ENCODE measurements at regions not wholly inside any gene's neighbourhood (a gene's known extent, or its start where the extent isn't known, plus 50 kb on each side); places are given as distances from the start of the nearest gene placed in this dataset.

DNA sequence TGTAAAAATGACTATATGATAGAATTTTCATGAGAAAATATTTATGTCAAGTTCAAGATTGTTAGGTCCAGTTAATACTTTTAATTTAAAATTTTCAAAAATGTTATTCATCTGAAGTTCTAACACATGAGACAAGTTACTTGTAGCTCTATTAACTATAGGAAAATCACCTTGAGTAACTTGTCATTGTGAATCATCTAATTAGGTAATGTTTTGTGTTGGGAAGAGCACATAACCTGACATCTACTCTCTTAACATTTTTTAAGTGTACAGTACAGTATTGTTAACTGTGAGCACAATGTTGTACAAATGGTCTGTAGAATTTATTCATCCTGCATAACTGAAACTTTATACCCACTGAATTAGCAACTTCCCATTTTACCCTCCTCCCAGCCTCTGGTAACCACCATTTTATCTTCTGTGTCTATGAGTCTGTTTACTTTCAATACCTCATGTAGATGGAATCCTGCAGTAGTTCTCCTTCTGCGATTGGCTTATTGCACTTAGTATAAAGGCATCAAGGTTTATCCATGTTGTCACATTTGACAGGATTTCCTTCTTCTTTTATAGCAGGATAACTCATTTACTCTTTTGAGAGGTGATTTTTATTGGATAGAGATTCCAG is 54.6 kb downstream of the ARL4A start:
- Histone ChIP-seq H3K9me3 (ENCODE audit: control insufficient read depth, insufficient read depth, low read length) (no peaks in the 10 kb centered on the region), H3K36me3 (ENCODE audit: control insufficient read depth, insufficient read depth, low read length) (no peaks in the 10 kb centered on the region), H3K9ac (ENCODE audit: low read depth, low read length) (no peak overlapping the region), H3K27me3 (ENCODE audit: control insufficient read depth, insufficient read depth, low read length) (no peaks in the 10 kb centered on the region), H3K4me1 (ENCODE audit: control insufficient read depth, insufficient read depth, low read length) (no peaks in the 10 kb centered on the region), H3K4me3 (ENCODE audit: low read depth, low read length) (no peak overlapping the region)

GRCh38 chr7:12746211-12746610 is 58.8 kb downstream of the ARL4A start:
- no peaks in the 10 kb centered on the region for H3K9me3 ChIP-seq (ENCODE audit: control insufficient read depth, insufficient read depth, low read length)
- peaks cover 3% of the 10 kb centered on the region for H3K4me1 ChIP-seq (ENCODE audit: control insufficient read depth, insufficient read depth, low read length)
- no peak overlapping the region for H3K9ac ChIP-seq (ENCODE audit: low read depth, low read length)
- no peaks in the 10 kb centered on the region for H3K36me3 ChIP-seq (ENCODE audit: control insufficient read depth, insufficient read depth, low read length)
- H3K4me3 ChIP-seq (ENCODE audit: low read depth, low read length) = no peak overlapping the region
- no peaks in the 10 kb centered on the region for H3K27me3 ChIP-seq (ENCODE audit: control insufficient read depth, insufficient read depth, low read length)

DNA sequence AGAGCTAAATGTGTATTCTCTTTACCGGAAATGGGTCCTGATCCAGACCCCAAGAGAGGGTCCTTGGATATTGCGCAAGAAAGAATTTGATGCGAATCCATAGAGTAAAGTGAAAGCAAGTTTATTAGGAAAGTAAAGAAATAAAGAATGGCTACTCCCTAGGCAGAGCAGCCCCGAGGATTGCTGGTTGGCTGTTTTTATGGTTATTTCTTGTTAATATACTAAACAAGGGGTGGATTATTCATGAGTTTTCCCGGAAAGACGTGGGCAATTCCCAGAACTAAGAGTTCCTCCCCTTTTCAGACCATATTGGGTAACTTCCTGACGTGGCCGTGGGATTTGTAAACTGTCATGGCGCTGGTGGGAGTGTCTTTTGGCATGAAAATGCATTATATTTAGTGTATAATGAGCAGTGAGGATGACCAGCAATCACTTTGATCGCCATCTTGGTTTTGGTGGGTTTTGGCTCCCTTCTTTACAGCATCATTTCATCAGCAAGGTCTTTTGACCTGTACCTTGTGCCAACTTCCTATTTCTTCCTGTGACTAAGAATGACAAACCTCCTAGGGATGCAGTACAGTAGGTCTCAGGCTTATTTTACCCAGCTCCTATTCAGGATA is 60.4 kb downstream of the ARL4A start:
- Histone ChIP-seq H3K4me3 (ENCODE audit: low read depth, low read length) (no peak overlapping the region), H3K27me3 (ENCODE audit: control insufficient read depth, insufficient read depth, low read length) (no peaks in the 10 kb centered on the region), H3K9ac (ENCODE audit: low read depth, low read length) (no peak overlapping the region), H3K36me3 (ENCODE audit: control insufficient read depth, insufficient read depth, low read length) (no peaks in the 10 kb centered on the region), H3K9me3 (ENCODE audit: control insufficient read depth, insufficient read depth, low read length) (no peaks in the 10 kb centered on the region), H3K4me1 (ENCODE audit: control insufficient read depth, insufficient read depth, low read length) (peaks cover 3% of the 10 kb centered on the region)

DNA sequence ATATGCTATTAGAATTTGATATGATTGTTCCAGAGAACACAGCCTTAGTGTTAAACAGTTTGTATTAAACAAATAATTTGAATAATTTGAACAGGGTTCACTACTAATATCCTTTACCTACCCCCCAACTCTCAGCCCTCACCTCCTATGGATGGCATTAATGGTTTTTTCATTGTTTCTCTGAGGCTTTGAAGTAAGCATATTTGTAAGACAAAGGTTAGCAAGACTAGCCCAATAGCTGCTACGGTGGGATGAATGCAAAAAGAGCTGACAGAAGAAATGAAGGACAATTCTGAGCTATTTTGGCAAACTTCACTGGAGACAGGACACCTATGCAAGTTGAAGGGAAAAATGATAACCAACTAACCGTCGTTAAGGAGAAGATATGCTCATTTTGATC is 61.6 kb downstream of the ARL4A start:
- Histone ChIP-seq H3K4me1 (ENCODE audit: control insufficient read depth, insufficient read depth, low read length) (peaks cover 3% of the 10 kb centered on the region), H3K36me3 (ENCODE audit: control insufficient read depth, insufficient read depth, low read length) (no peaks in the 10 kb centered on the region), H3K9me3 (ENCODE audit: control insufficient read depth, insufficient read depth, low read length) (no peaks in the 10 kb centered on the region), H3K27me3 (ENCODE audit: control insufficient read depth, insufficient read depth, low read length) (no peaks in the 10 kb centered on the region), H3K9ac (ENCODE audit: low read depth, low read length) (no peak overlapping the region), H3K4me3 (ENCODE audit: low read depth, low read length) (no peak overlapping the region)

DNA sequence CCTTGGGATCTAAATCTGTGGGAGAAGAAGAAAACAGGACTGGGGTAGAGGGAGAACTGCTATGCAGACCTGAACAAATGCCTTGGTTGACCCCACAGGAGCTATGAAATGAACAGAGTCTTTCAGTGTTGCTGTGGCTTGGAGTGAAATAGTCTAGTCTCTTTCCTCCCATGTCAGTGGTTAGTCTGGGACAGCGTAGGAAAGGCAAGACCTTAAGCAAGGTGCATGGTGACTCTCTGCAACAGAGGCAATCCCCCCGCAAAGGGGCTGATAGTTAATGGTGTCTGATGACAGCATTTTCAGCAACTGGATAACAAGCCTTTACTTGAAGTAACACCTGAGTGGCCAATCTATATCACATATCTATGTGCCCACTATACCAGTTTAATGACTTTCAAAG is 62.3 kb downstream of the ARL4A start:
- H3K9me3 ChIP-seq (ENCODE audit: control insufficient read depth, insufficient read depth, low read length) = no peaks in the 10 kb centered on the region
- H3K27me3 ChIP-seq (ENCODE audit: control insufficient read depth, insufficient read depth, low read length) = no peaks in the 10 kb centered on the region
- H3K4me1 ChIP-seq (ENCODE audit: control insufficient read depth, insufficient read depth, low read length) = peaks cover 3% of the 10 kb centered on the region
- H3K4me3 ChIP-seq (ENCODE audit: low read depth, low read length) = no peak overlapping the region
- H3K9ac ChIP-seq (ENCODE audit: low read depth, low read length) = no peak overlapping the region
- H3K36me3 ChIP-seq (ENCODE audit: control insufficient read depth, insufficient read depth, low read length) = no peaks in the 10 kb centered on the region

- Histone ChIP-seq H3K9ac (ENCODE audit: low read depth, low read length) (no peak overlapping the region), H3K4me1 (ENCODE audit: control insufficient read depth, insufficient read depth, low read length) (peaks cover 3% of the 10 kb centered on the region), H3K36me3 (ENCODE audit: control insufficient read depth, insufficient read depth, low read length) (no peaks in the 10 kb centered on the region), H3K4me3 (ENCODE audit: low read depth, low read length) (no peak overlapping the region), H3K27me3 (ENCODE audit: control insufficient read depth, insufficient read depth, low read length) (no peaks in the 10 kb centered on the region), H3K9me3 (ENCODE audit: control insufficient read depth, insufficient read depth, low read length) (no peaks in the 10 kb centered on the region)
These were observed 64.3 kb downstream of the ARL4A start for GRCh38 chr7:12751764-12752163.

- H3K9ac ChIP-seq (ENCODE audit: low read depth, low read length) = no peak overlapping the region
- H3K4me1 ChIP-seq (ENCODE audit: control insufficient read depth, insufficient read depth, low read length) = peaks cover 3% of the 10 kb centered on the region
- H3K4me3 ChIP-seq (ENCODE audit: low read depth, low read length) = no peak overlapping the region
These were observed 66.7 kb downstream of the ARL4A start for GRCh38 chr7:12754179-12754578.

GRCh38 chr7:12756821-12757220 is 69.4 kb downstream of the ARL4A start:
- Histone ChIP-seq H3K27me3 (ENCODE audit: control insufficient read depth, insufficient read depth, low read length) (no peaks in the 10 kb centered on the region), H3K4me1 (ENCODE audit: control insufficient read depth, insufficient read depth, low read length) (no peaks in the 10 kb centered on the region), H3K9me3 (ENCODE audit: control insufficient read depth, insufficient read depth, low read length) (peaks cover 6% of the 10 kb centered on the region), H3K9ac (ENCODE audit: low read depth, low read length) (no peak overlapping the region), H3K36me3 (ENCODE audit: control insufficient read depth, insufficient read depth, low read length) (no peaks in the 10 kb centered on the region), H3K4me3 (ENCODE audit: low read depth, low read length) (no peak overlapping the region)

More at GRCh38 chr7:12754179-12754578, 66.7 kb downstream of the ARL4A start:
- H3K9me3 ChIP-seq (ENCODE audit: control insufficient read depth, insufficient read depth, low read length) = no peaks in the 10 kb centered on the region
- H3K27me3 ChIP-seq (ENCODE audit: control insufficient read depth, insufficient read depth, low read length) = no peaks in the 10 kb centered on the region
- H3K36me3 ChIP-seq (ENCODE audit: control insufficient read depth, insufficient read depth, low read length) = no peaks in the 10 kb centered on the region

DNA sequence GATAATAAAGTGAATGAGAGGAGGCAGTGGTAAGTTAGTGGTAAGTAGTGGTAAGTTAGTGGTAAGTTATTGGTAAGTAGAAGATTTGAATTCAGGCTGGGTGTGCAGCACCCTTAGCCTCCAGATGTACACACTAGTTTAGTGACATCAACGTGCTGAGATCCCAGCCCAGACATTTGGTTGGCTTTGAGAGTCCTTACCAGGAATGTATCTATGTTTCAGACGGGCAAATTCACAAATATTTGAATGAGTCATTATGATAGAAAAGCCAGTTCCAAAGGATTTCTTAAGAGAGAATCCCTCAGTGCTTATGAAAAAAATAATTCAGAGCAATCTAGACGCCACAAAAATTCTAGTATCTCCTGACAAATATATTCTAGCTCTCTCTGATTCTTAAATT is 70.0 kb downstream of the ARL4A start:
- Histone ChIP-seq H3K4me3 (ENCODE audit: low read depth, low read length) (no peak overlapping the region), H3K36me3 (ENCODE audit: control insufficient read depth, insufficient read depth, low read length) (no peaks in the 10 kb centered on the region), H3K27me3 (ENCODE audit: control insufficient read depth, insufficient read depth, low read length) (no peaks in the 10 kb centered on the region), H3K9ac (ENCODE audit: low read depth, low read length) (no peak overlapping the region), H3K4me1 (ENCODE audit: control insufficient read depth, insufficient read depth, low read length) (no peaks in the 10 kb centered on the region), H3K9me3 (ENCODE audit: control insufficient read depth, insufficient read depth, low read length) (peaks cover 6% of the 10 kb centered on the region)

- Histone ChIP-seq H3K4me3 (ENCODE audit: low read depth, low read length) (no peak overlapping the region), H3K36me3 (ENCODE audit: control insufficient read depth, insufficient read depth, low read length) (no peaks in the 10 kb centered on the region), H3K27me3 (ENCODE audit: control insufficient read depth, insufficient read depth, low read length) (no peaks in the 10 kb centered on the region), H3K9ac (ENCODE audit: low read depth, low read length) (no peak overlapping the region), H3K9me3 (ENCODE audit: control insufficient read depth, insufficient read depth, low read length) (peaks cover 6% of the 10 kb centered on the region), H3K4me1 (ENCODE audit: control insufficient read depth, insufficient read depth, low read length) (no peaks in the 10 kb centered on the region)
These were observed 71.7 kb downstream of the ARL4A start for GRCh38 chr7:12759151-12759550.

DNA sequence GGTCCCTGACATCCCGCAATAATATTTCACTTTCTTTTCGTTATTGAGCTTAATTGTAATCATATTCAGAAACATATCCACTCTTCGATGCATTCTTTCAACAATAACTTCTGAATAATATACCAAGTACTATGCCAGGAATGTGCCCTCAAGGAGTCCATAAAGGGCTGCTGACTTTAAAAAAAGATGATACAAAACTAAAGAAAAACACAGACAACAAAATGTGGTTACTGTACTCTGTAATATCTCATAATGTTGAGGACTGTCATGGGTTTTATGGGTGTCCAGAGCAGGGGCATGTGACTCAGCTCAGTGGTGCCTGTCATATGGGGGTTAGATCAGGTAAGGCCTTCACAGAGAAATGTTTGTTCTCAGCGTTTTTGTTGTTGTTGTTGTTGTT is 73.7 kb downstream of the ARL4A start:
- Histone ChIP-seq H3K9ac (ENCODE audit: low read depth, low read length) (no peak overlapping the region), H3K27me3 (ENCODE audit: control insufficient read depth, insufficient read depth, low read length) (no peaks in the 10 kb centered on the region), H3K4me3 (ENCODE audit: low read depth, low read length) (no peak overlapping the region), H3K9me3 (ENCODE audit: control insufficient read depth, insufficient read depth, low read length) (peaks cover 6% of the 10 kb centered on the region), H3K36me3 (ENCODE audit: control insufficient read depth, insufficient read depth, low read length) (no peaks in the 10 kb centered on the region), H3K4me1 (ENCODE audit: control insufficient read depth, insufficient read depth, low read length) (no peaks in the 10 kb centered on the region)

DNA sequence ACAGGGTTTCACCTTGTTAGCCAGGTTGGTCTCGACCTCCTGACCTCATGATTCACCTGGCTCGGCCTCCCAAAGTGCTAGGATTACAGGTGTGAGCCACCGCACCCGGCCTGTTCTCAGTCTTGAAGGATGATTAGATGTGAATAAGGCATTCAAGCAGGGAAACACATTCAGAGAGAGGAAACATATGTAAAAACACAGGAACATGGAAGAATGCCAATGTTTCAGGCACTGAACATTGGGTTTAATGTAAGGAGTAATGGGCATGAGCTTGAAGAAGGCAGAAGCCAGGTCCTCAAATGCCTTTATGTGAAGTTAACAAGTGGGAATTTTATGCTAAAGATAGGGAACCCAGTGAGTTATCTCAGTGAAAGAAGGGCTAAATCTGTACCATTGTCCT is 74.3 kb downstream of the ARL4A start:
- H3K4me1 ChIP-seq (ENCODE audit: control insufficient read depth, insufficient read depth, low read length) = no peaks in the 10 kb centered on the region
- H3K27me3 ChIP-seq (ENCODE audit: control insufficient read depth, insufficient read depth, low read length) = no peaks in the 10 kb centered on the region
- no peak overlapping the region for H3K9ac ChIP-seq (ENCODE audit: low read depth, low read length)
- no peaks in the 10 kb centered on the region for H3K36me3 ChIP-seq (ENCODE audit: control insufficient read depth, insufficient read depth, low read length)
- H3K9me3 ChIP-seq (ENCODE audit: control insufficient read depth, insufficient read depth, low read length) = peaks cover 6% of the 10 kb centered on the region
- H3K4me3 ChIP-seq (ENCODE audit: low read depth, low read length) = no peak overlapping the region

All from iPS-15b (cell line).